ENCODE measurements at regions not wholly inside any gene's neighbourhood (a gene's known extent, or its start where the extent isn't known, plus 50 kb on each side); places are given as distances from the start of the nearest gene placed in this dataset.

DNA sequence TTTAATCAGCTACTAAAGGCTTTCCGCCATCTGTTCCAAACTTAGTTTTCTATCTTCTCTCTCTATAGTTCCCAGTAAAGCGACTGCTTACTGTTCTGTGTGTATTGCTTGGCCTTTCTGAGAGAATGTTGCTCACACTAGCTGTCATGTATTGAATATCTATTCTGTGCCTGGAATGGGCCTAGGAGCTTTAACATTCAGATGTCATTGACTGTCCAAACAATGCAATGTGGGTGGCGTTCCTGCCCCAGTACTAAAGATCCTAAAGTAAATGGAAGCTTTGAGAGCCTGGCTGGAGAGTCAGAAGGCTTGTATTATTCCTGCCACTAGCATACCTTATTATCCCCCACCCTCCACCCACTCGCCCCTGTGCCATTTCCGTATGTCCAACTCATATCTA lies 163.5 kb downstream of the SDHAF3 start (continued):
- no peak for TF ChIP-seq HDAC2 (IDR thresholded peaks at IDR 0.05; ENCODE audit: borderline replicate concordance in 1 of 2, low read depth in 2 of 2, low read length in 2 of 2)
